GM12892 (cell line): ENCODE measurements at regions not wholly inside any gene's neighbourhood (a gene's known extent, or its start where the extent isn't known, plus 50 kb on each side); places are given as distances from the start of the nearest gene placed in this dataset.

Experiments used
- DNase-seq: peaks from one replicate; pipeline ENCODE4 v3.0.0; 2011; ENCODE audit not compliant: insufficient read length
- FAIRE-seq: peaks from 2 replicates; lab custom pipeline; 2011; peaks lifted over from hg19 to GRCh38; lab: Jason Lieb, UNC
- POLR2A ChIP-seq: IDR thresholded peaks from 2 replicates; pipeline ENCODE4 v1.6.1; 2011; ENCODE audit warnings: low read depth, low read length, control low read depth
- POLR2AphosphoS5 ChIP-seq: IDR thresholded peaks from 2 replicates; pipeline ENCODE4 v1.6.1; 2011; ENCODE audit warnings: low read depth, low read length, control low read depth
- TAF1 ChIP-seq: IDR thresholded peaks from 2 replicates; pipeline ENCODE4 v1.6.1; 2011; ENCODE audit warnings: low read depth, mild to moderate bottlenecking, control low read depth, low read length, borderline replicate concordance

GRCh38 chr1:195481293-195481692, 1126.9 kb downstream of the KCNT2 start:
- FAIRE-seq (no peak), DNase-seq (no peak)
- TF ChIP-seq POLR2AphosphoS5 (no peak), TAF1 (no peak), POLR2A (no peak)

- DNase-seq: no peak
- FAIRE-seq: no peak
- TF ChIP-seq POLR2A: no peak
- no peak for TF ChIP-seq TAF1
- no peak for TF ChIP-seq POLR2AphosphoS5
Observed at GRCh38 chr1:195475568-195475967, 1132.7 kb downstream of the KCNT2 start.

- FAIRE-seq (no peak), DNase-seq (no peak)
- TF ChIP-seq POLR2A (no peak), POLR2AphosphoS5 (no peak), TAF1 (no peak)
Observed at GRCh38 chr1:195472291-195472690, 1135.9 kb downstream of the KCNT2 start.

GRCh38 chr1:195466639-195467038, 1141.6 kb downstream of the KCNT2 start:
- no peak for TF ChIP-seq TAF1
- no peak for TF ChIP-seq POLR2A
- no peak for TF ChIP-seq POLR2AphosphoS5
- FAIRE-seq (no peak), DNase-seq (no peak)

GRCh38 chr1:195462646-195463045, 1145.6 kb downstream of the KCNT2 start:
- FAIRE-seq (no peak), DNase-seq (no peak)
- no peak for TF ChIP-seq TAF1
- no peak for TF ChIP-seq POLR2AphosphoS5
- TF ChIP-seq POLR2A: no peak

- FAIRE-seq: no peak
- TF ChIP-seq POLR2AphosphoS5 (no peak), POLR2A (no peak), TAF1 (no peak)
- no peak for DNase-seq
Observed at GRCh38 chr1:195462152-195462551, 1146.1 kb downstream of the KCNT2 start.

- FAIRE-seq (no peak), DNase-seq (no peak)
- no peak for TF ChIP-seq TAF1
- no peak for TF ChIP-seq POLR2A
- TF ChIP-seq POLR2AphosphoS5: no peak
Observed at GRCh38 chr1:195458365-195458764, 1149.9 kb downstream of the KCNT2 start.

- no peak for TF ChIP-seq POLR2A
- TF ChIP-seq POLR2AphosphoS5: no peak
- no peak for TF ChIP-seq TAF1
- DNase-seq (no peak), FAIRE-seq (no peak)
Observed at GRCh38 chr1:195450794-195451193, 1157.4 kb downstream of the KCNT2 start.

GRCh38 chr1:195439661-195440060, 1168.6 kb downstream of the KCNT2 start:
- DNase-seq (no peak), FAIRE-seq (no peak)
- TF ChIP-seq TAF1 (no peak), POLR2AphosphoS5 (no peak), POLR2A (no peak)

GRCh38 chr1:195434566-195435203, 1173.6 kb downstream of the KCNT2 start:
- DNase-seq (no peak), FAIRE-seq (no peak)
- no peak for TF ChIP-seq TAF1
- TF ChIP-seq POLR2AphosphoS5: no peak

- FAIRE-seq (no peak), DNase-seq (no peak)
- no peak for TF ChIP-seq POLR2A
- no peak for TF ChIP-seq POLR2AphosphoS5
- no peak for TF ChIP-seq TAF1
Observed at GRCh38 chr1:195430826-195431225, 1177.4 kb downstream of the KCNT2 start.

GRCh38 chr1:195428927-195429326, 1179.3 kb downstream of the KCNT2 start:
- no peak for FAIRE-seq
- TF ChIP-seq POLR2A: no peak

GRCh38 chr1:195415584-195415983, 1192.7 kb downstream of the KCNT2 start:
- TF ChIP-seq POLR2A (no peak), POLR2AphosphoS5 (no peak), TAF1 (no peak)
- FAIRE-seq (no peak), DNase-seq (no peak)

More at GRCh38 chr1:195428927-195429326, 1179.3 kb downstream of the KCNT2 start:
- DNase-seq: no peak
